CD4-positive, CD25-positive, alpha-beta regulatory T cell (primary cell): ENCODE measurements at regions not wholly inside any gene's neighbourhood (a gene's known extent, or its start where the extent isn't known, plus 50 kb on each side); places are given as distances from the start of the nearest gene placed in this dataset.

Source experiments
- ATAC-seq, 2 donors: fragments of 150-1000 bp; cut with Tn5 transposase; one replicate each; pipeline ENCODE4 v1.10.0; 2021; ENCODE audit warnings: low read depth in 2 of 2, moderate number of reproducible peaks in 2 of 2, moderate library complexity in 1 of 2
- DNase-seq, 3 donors: peaks; one replicate each; pipeline versions ENCODE4 v3.0.0 to v3.0.0-alpha.2; 2012 to 2022; ENCODE audit warnings: mixed read lengths in 1 of 3
- H3K27ac ChIP-seq: one replicate; pipeline ENCODE4 v1.7.0; 2013; ENCODE audit warnings: mild to moderate bottlenecking, low read length; ENCODE audit not compliant: insufficient read depth, poor library complexity, severe bottlenecking
- H3K27me3 ChIP-seq: one replicate; pipeline ENCODE4 v1.7.0; 2013; ENCODE audit warnings: low read length; ENCODE audit not compliant: control insufficient read depth, insufficient read depth
- H3K36me3 ChIP-seq: one replicate; pipeline ENCODE4 v1.7.0; 2013; ENCODE audit warnings: mild to moderate bottlenecking, low read length, moderate library complexity; ENCODE audit not compliant: control insufficient read depth, insufficient read depth
- H3K4me1 ChIP-seq: 2 replicates; pipeline ENCODE4 v1.7.0; 2013; ENCODE audit warnings: mild to moderate bottlenecking, low read length; ENCODE audit not compliant: insufficient read depth, control insufficient read depth, poor library complexity, severe bottlenecking
- H3K4me3 ChIP-seq: one replicate; pipeline ENCODE4 v1.7.0; 2013; ENCODE audit warnings: low read depth, mild to moderate bottlenecking, low read length, moderate library complexity
- H3K9me3 ChIP-seq, 2 experiments: 1 replicate in 1 of 2; 2 replicates in 1 of 2; pipeline ENCODE4 v1.7.0; 2013; ENCODE audit warnings: low read length in 2 of 2, mild to moderate bottlenecking in 1 of 2, moderate library complexity in 1 of 2; ENCODE audit not compliant: control insufficient read depth in 2 of 2
- H3K27ac Mint-ChIP-seq, 3 donors: one replicate each; pipeline ENCODE4 v1.8.0; 2020 to 2022; ENCODE audit warnings: mild to moderate bottlenecking in 3 of 3, mixed read lengths in 3 of 3, moderate library complexity in 2 of 3
- H3K27me3 Mint-ChIP-seq: one replicate; pipeline ENCODE4 v1.8.0; 2022; ENCODE audit warnings: mild to moderate bottlenecking, mixed read lengths
- H3K36me3 Mint-ChIP-seq: one replicate; pipeline ENCODE4 v1.8.0; 2020; ENCODE audit warnings: mixed read lengths
- H3K4me1 Mint-ChIP-seq, 4 donors: one replicate each; pipeline ENCODE4 v1.8.0; 2020 to 2022; ENCODE audit warnings: mixed read lengths in 4 of 4, mild to moderate bottlenecking in 1 of 4
- H3K4me3 Mint-ChIP-seq, 4 donors: one replicate each; pipeline ENCODE4 v1.8.0; 2020 to 2022; ENCODE audit warnings: mild to moderate bottlenecking in 4 of 4, mixed read lengths in 4 of 4, moderate library complexity in 3 of 4
- H3K9me3 Mint-ChIP-seq, 7 donors: one replicate each; pipeline ENCODE4 v1.8.0; 2020 to 2022; ENCODE audit warnings: mixed read lengths in 7 of 7, mild to moderate bottlenecking in 3 of 7, moderate library complexity in 2 of 7

DNA sequence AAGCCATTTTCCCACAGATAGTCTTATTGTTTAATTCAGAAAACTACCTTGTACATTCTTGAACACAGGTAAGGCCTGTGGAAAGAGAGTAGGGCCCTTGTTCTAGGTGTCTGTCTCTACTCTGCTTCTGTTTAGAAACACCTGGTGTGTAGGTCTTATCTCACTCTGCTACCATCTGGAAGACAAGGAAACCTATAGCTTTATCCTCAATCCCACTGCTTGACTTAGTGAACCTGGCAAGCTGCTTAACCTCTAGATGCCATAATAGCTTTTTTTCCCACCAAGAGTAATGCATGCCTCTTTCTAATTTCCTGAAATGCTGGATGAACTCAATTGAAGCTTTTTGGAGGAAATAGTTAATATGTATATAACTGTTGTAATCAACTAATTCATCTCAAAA, 82.6 kb upstream of the RAP2B start:
- Histone ChIP-seq H3K27me3 (peaks cover 6% of the 10 kb centered on the region), H3K27ac (no peak overlapping the region), H3K4me3 (no peak overlapping the region), H3K9me3 (no peaks in the 10 kb centered on the region), H3K36me3 (no peaks in the 10 kb centered on the region), H3K4me1 (no peaks in the 10 kb centered on the region)
- DNase-seq: no peak
- peak overlapping the region in 1 of 4 donors; percentile 8 for H3K4me3 Mint-ChIP-seq
- peaks cover 13% of the 10 kb centered on the region for H3K27me3 Mint-ChIP-seq
- no peak for ATAC-seq
- H3K9me3 Mint-ChIP-seq: peaks cover 0 to 4% (median 0%) of the 10 kb centered on the region in 7 donors
- H3K27ac Mint-ChIP-seq: no peak overlapping the region
- H3K36me3 Mint-ChIP-seq: no peaks in the 10 kb centered on the region
- H3K4me1 Mint-ChIP-seq: no peaks in the 10 kb centered on the region

DNA sequence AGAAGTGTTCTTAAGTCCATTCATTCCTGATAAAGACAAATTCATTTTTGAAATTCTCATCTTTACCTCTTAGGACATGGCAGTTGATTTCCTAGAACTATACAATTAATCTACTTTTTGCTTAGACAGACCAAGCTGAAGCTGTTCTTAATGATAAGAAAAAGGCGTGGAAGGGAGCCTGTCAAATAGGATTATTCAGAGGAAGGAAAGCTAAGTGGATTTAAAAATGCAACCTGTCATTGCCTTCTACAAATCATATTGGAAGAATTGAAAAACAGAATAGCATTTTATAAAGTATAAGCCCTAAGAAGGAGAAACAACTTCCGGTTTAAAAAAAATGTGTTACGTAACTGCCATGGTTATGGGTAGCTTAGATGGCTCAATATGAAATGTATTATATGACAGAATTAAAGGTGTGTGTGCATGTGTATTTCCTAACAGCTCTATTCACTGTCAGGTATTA, 81.2 kb upstream of the RAP2B start:
- H3K36me3 Mint-ChIP-seq: no peaks in the 10 kb centered on the region

DNA sequence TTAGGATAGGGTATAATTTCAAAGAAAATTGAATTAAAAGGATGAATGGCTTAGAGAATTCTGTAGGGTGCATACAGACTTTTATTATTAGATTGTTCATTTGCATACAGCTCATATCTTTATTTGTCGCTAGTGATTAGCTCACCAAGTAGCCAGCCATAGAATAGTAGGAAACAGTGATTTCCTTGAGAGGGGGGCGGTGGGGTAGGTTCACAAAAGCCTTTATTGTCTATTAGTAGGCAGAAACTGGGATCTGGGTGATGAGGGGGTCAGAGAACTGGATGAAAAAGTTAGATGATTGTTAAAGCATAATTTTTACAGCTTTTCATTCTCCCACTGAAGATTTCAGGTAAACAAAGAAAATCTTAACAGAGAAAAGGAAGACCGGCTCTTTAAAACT, 77.6 kb upstream of the RAP2B start:
- no peak for DNase-seq
- H3K36me3 Mint-ChIP-seq: no peaks in the 10 kb centered on the region

More for the DNA sequence above, 81.2 kb upstream of the RAP2B start:
- peaks cover 0 to 3% (median 0%) of the 10 kb centered on the region in 7 donors for H3K9me3 Mint-ChIP-seq
- no peak for DNase-seq
- peaks cover 21% of the 10 kb centered on the region for H3K27me3 Mint-ChIP-seq
- ATAC-seq: no peak
- no peak overlapping the region for H3K27ac Mint-ChIP-seq
- Histone ChIP-seq H3K4me1 (no peaks in the 10 kb centered on the region), H3K36me3 (no peaks in the 10 kb centered on the region), H3K27ac (no peak overlapping the region), H3K27me3 (peaks cover 6% of the 10 kb centered on the region), H3K9me3 (no peaks in the 10 kb centered on the region), H3K4me3 (no peak overlapping the region)
- H3K4me1 Mint-ChIP-seq: no peaks in the 10 kb centered on the region
- no peak overlapping the region for H3K4me3 Mint-ChIP-seq

DNA sequence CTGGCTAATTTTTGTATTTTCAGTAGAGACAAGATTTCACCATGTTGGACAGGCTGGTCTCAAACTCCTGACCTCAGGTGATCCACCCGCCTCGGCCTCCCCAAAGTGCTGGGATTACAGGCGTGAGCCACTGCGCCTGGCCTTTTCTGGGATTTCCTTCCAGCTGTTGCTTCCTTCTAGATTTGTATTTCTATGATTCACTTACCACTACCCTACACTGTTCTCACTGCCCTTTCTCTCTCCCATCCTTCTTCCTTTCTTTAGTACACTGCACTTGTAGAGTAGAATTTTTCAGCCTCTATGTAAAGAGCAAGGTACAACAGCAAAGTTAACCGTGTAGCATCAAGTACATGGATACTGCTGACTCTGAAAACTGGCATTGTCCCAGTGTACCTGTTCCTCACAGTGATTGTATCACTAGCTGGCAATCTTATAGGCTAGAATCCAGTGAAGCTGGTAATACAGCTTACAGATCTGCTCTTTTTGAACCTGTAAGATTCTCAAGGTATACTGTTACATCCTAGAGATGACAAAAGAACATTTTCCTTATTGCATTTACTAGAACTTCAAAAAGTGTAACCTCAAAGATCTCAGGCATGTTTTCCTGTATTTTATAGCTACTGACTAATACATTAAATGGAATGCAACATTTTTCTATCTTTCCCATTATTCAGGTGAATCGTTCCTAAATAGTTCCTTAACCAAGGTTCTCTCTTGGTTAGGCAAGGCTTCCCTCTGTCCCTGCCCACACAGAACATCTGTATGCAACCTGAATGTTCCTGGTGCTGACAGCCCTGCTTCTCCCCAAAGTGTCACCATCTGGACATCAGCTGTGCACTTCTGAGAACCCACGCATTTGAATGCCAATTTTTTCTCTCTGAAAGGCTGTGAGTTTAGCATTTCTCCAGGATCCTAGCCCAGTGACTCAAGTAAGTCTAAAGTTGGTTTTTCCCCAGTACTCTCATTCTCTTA, 74.1 kb upstream of the RAP2B start:
- no peak overlapping the region for H3K27ac Mint-ChIP-seq
- H3K27me3 Mint-ChIP-seq: peaks cover 20% of the 10 kb centered on the region
- Histone ChIP-seq H3K4me3 (no peak overlapping the region), H3K27ac (no peak overlapping the region), H3K27me3 (peaks cover 3% of the 10 kb centered on the region), H3K4me1 (peaks cover 7% of the 10 kb centered on the region), H3K9me3 (no peaks in the 10 kb centered on the region), H3K36me3 (no peaks in the 10 kb centered on the region)
- H3K4me3 Mint-ChIP-seq: no peak overlapping the region
- peaks cover 0 to 2% (median 0%) of the 10 kb centered on the region in 7 donors for H3K9me3 Mint-ChIP-seq
- DNase-seq: no peak
- ATAC-seq: no peak
- H3K36me3 Mint-ChIP-seq: no peaks in the 10 kb centered on the region
- H3K4me1 Mint-ChIP-seq: peaks cover 0 to 21% (median 9%) of the 10 kb centered on the region in 4 donors

More for the DNA sequence above, 77.6 kb upstream of the RAP2B start:
- Histone ChIP-seq H3K36me3 (no peaks in the 10 kb centered on the region), H3K27ac (no peak overlapping the region), H3K4me1 (no peaks in the 10 kb centered on the region), H3K4me3 (no peak overlapping the region), H3K27me3 (peaks cover 6% of the 10 kb centered on the region), H3K9me3 (no peaks in the 10 kb centered on the region)
- Mint-ChIP-seq H3K4me3 (no peak overlapping the region), H3K9me3 (peaks cover 0 to 2% (median 0%) of the 10 kb centered on the region in 7 donors), H3K27me3 (peaks cover 20% of the 10 kb centered on the region), H3K4me1 (peaks cover 0 to 2% (median 0%) of the 10 kb centered on the region in 4 donors), H3K27ac (no peak overlapping the region)
- ATAC-seq: no peak

DNA sequence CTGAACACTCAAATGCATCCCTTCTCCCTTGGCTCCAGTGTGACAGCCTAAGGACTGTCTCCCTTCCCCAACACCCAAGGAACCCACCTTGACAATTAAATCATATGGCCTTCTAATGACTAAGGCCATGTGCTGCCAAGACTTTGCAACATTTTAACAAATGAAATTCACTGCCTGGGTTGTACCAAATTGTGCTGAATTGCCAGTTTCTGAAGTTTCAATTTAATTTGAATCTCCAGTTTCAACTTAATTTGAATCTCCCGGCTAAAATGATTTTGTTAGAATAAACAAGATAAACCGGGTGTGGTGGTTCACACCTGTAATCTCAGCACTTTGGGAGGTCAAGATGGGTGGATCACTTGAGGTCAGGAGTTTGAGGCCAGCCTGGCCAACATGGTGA, 72.4 kb upstream of the RAP2B start:
- Mint-ChIP-seq H3K27me3 (peaks cover 13% of the 10 kb centered on the region), H3K4me1 (peaks cover 0 to 34% (median 17%) of the 10 kb centered on the region in 4 donors), H3K36me3 (no peaks in the 10 kb centered on the region), H3K9me3 (peaks cover 0 to 2% (median 0%) of the 10 kb centered on the region in 7 donors), H3K27ac (no peak overlapping the region), H3K4me3 (no peak overlapping the region)
- H3K36me3 ChIP-seq: no peaks in the 10 kb centered on the region
- no peak overlapping the region for H3K27ac ChIP-seq
- H3K4me3 ChIP-seq: no peak overlapping the region
- H3K9me3 ChIP-seq: no peaks in the 10 kb centered on the region
- DNase-seq (no peak), ATAC-seq (no peak)
- no peaks in the 10 kb centered on the region for H3K27me3 ChIP-seq
- peaks cover 7% of the 10 kb centered on the region for H3K4me1 ChIP-seq

DNA sequence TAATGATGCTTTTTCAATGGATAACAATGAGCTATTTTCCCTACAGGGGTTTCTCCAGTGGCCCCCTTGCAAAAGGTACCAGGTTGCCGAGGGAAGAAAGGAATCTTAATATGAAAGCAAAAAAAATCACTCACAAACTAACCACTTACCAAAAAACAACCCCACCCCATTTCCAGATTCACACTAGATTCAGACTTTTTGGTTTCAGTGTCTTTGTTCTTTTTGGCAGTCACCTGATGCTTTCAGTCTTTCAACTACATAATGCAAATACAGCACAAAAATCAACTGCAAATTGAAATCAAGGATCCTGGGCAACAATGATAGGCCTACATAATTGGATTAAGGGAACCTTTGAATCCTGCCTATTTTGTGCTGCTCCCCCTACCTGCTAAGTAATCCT, 71.1 kb upstream of the RAP2B start:
- no peaks in the 10 kb centered on the region for H3K36me3 ChIP-seq
- DNase-seq (peak in 2 of 3 donors; percentile 41 to 87), ATAC-seq (no peak)
- H3K27me3 ChIP-seq: no peaks in the 10 kb centered on the region
- H3K27me3 Mint-ChIP-seq: peaks cover 8% of the 10 kb centered on the region
- no peaks in the 10 kb centered on the region for H3K9me3 ChIP-seq
- H3K9me3 Mint-ChIP-seq: peaks cover 0 to 2% (median 0%) of the 10 kb centered on the region in 7 donors
- peaks cover 0 to 34% (median 18%) of the 10 kb centered on the region in 4 donors for H3K4me1 Mint-ChIP-seq
- H3K4me3 ChIP-seq: peak overlapping the region; percentile 1
- H3K4me3 Mint-ChIP-seq: peak overlapping the region in 3 of 4 donors; percentile 12 to 62 (median 17)
- H3K4me1 ChIP-seq: peaks cover 7% of the 10 kb centered on the region
- peak overlapping the region in 2 of 3 donors; percentile 57 to 96 for H3K27ac Mint-ChIP-seq
- peak overlapping the region; percentile 14 for H3K27ac ChIP-seq
- H3K36me3 Mint-ChIP-seq: no peaks in the 10 kb centered on the region

DNA sequence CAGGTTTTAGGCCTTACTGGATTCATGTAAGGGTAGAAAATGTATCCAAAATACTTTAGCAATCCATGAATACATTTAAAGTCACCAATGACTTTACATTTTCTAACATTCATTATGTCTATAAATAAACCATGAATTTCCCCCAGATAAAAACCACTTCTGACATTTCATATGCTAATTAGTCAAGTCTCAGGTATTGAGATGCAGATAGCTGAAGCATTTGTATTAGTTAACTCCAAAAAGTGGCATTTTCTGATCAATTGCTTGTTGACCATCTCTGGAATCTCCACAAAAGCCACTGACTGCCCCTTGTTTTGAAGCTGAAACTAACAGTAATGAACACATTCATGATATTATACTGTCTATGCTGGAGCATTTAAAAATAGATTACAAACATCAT, 68.4 kb upstream of the RAP2B start:
- Mint-ChIP-seq H3K27ac (peak overlapping the region in 1 of 3 donors; percentile 48), H3K36me3 (no peaks in the 10 kb centered on the region), H3K27me3 (peaks cover 4% of the 10 kb centered on the region), H3K4me1 (peaks cover 0 to 31% (median 18%) of the 10 kb centered on the region in 4 donors), H3K9me3 (no peaks in the 10 kb centered on the region), H3K4me3 (peak overlapping the region in 1 of 4 donors; percentile 4)
- Histone ChIP-seq H3K4me3 (no peak overlapping the region), H3K9me3 (no peaks in the 10 kb centered on the region), H3K36me3 (no peaks in the 10 kb centered on the region), H3K4me1 (peaks cover 7% of the 10 kb centered on the region), H3K27me3 (no peaks in the 10 kb centered on the region), H3K27ac (no peak overlapping the region)
- ATAC-seq (no peak), DNase-seq (no peak)
